ENCODE measurements at regions not wholly inside any gene's neighbourhood (a gene's known extent, or its start where the extent isn't known, plus 50 kb on each side); places are given as distances from the start of the nearest gene placed in this dataset.

GRCh38 chr3:110956081-110956480 is 115.5 kb upstream of the NECTIN3 start:
- H3T11ph ChIP-seq (ENCODE audit: low read length) = no peak overlapping the region
- no peaks in the 10 kb centered on the region for H3K9me3 ChIP-seq (ENCODE audit: control insufficient read depth, low read depth, low read length)
- no peak overlapping the region for H2BK20ac ChIP-seq (ENCODE audit: low read depth, low read length, poor library complexity, severe bottlenecking)
- H3K4me1 ChIP-seq (ENCODE audit: insufficient read depth, low read length) = no peaks in the 10 kb centered on the region
- DNase-seq = no peak
- no peak overlapping the region for H2BK120ac ChIP-seq (ENCODE audit: low read depth, low read length, poor library complexity, severe bottlenecking)
- peaks cover 10% of the 10 kb centered on the region; the same call in 1 of the 2 replicates for H3K79me2 ChIP-seq (ENCODE audit: insufficient read depth, low read length)
- Mint-ChIP-seq H3K4me3 (no peak overlapping the region), H3K9me3 (peaks cover 2 to 15% of the 10 kb centered on the region in 2 experiments; a peak in 4 of 5 replicates), H3K27ac (peak overlapping the region in 1 of 3 experiments; percentile 11; a peak in 1 of 7 replicates), H3K27me3 (ENCODE audit: low read depth) (no peaks in the 10 kb centered on the region), H3K4me1 (no peaks in the 10 kb centered on the region; a peak in 2 of 4 replicates), H3K36me3 (ENCODE audit: insufficient read depth in 1 of 3, low read depth in 3 of 3) (peaks cover 2 to 17% (median 7%) of the 10 kb centered on the region in 3 experiments; a peak in 6 of 7 replicates)
- no peak overlapping the region for H2BK12ac ChIP-seq (ENCODE audit: insufficient read length, low read depth, low read length)
- TF ChIP-seq, protein P1, sequence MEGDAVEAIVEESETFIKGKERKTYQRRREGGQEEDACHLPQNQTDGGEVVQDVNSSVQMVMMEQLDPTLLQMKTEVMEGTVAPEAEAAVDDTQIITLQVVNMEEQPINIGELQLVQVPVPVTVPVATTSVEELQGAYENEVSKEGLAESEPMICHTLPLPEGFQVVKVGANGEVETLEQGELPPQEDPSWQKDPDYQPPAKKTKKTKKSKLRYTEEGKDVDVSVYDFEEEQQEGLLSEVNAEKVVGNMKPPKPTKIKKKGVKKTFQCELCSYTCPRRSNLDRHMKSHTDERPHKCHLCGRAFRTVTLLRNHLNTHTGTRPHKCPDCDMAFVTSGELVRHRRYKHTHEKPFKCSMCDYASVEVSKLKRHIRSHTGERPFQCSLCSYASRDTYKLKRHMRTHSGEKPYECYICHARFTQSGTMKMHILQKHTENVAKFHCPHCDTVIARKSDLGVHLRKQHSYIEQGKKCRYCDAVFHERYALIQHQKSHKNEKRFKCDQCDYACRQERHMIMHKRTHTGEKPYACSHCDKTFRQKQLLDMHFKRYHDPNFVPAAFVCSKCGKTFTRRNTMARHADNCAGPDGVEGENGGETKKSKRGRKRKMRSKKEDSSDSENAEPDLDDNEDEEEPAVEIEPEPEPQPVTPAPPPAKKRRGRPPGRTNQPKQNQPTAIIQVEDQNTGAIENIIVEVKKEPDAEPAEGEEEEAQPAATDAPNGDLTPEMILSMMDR (conservative IDR thresholded peaks at IDR 0.05) = no peak
- H3K23ac ChIP-seq (ENCODE audit: insufficient read length, low read depth, low read length) = no peak overlapping the region
- H3K27ac ChIP-seq (ENCODE audit: insufficient read length, low read depth, low read length) = no peak overlapping the region
- H3K56ac ChIP-seq (ENCODE audit: insufficient read length, low read depth, low read length) = no peak overlapping the region
- no peak overlapping the region for H4K91ac ChIP-seq (ENCODE audit: insufficient read length, low read depth, low read length)
- no peak overlapping the region for H4K5ac ChIP-seq (ENCODE audit: insufficient read length, low read depth, low read length)
- no CpG with 5 or more reads among the region's 3 CpGs for WGBS (ENCODE audit: extremely low coverage, insufficient read length, low lambda C conversion rate)
- no peaks in the 10 kb centered on the region for H3K23me2 ChIP-seq (ENCODE audit: insufficient read length, low read depth, low read length, poor library complexity, severe bottlenecking)
- no peak overlapping the region for H3K18ac ChIP-seq (ENCODE audit: insufficient read length, low read depth, low read length)
- H3K4ac ChIP-seq (ENCODE audit: low read depth, low read length) = no peak overlapping the region
- H2AK5ac ChIP-seq (ENCODE audit: insufficient read length, low read length) = no peak overlapping the region
- H3K27me3 ChIP-seq (ENCODE audit: insufficient read depth, low read length) = no peaks in the 10 kb centered on the region
- H4K8ac ChIP-seq (replicated peaks; ENCODE audit: insufficient read length, low read depth, low read length) = no peak overlapping the region
- no peak overlapping the region for H2BK5ac ChIP-seq (ENCODE audit: insufficient read length, low read length)
- no peaks in the 10 kb centered on the region for H3K79me1 ChIP-seq (ENCODE audit: insufficient read depth, low read depth, low read length, poor library complexity, severe bottlenecking)
- H3K14ac ChIP-seq (ENCODE audit: insufficient read depth, low read length) = no peak overlapping the region
- no peaks in the 10 kb centered on the region for H4K20me1 ChIP-seq (ENCODE audit: control insufficient read depth, insufficient read depth, insufficient read length)
- H3K9ac ChIP-seq (ENCODE audit: extremely low read depth, insufficient read length, low read length) = no peak overlapping the region
- H2BK15ac ChIP-seq (ENCODE audit: low read depth, low read length) = no peak overlapping the region
- no peak overlapping the region for H3K4me2 ChIP-seq (ENCODE audit: insufficient read depth, insufficient read length, low read length)
- H2AFZ ChIP-seq (ENCODE audit: low read length) = no peak overlapping the region

Measured in H9 (cell line).